NB4 (cell line): ENCODE measurements at regions not wholly inside any gene's neighbourhood (a gene's known extent, or its start where the extent isn't known, plus 50 kb on each side); places are given as distances from the start of the nearest gene placed in this dataset.

ENCODE experiments used
- MYC ChIP-seq: IDR thresholded peaks from 2 replicates; pipeline ENCODE4 v1.6.1; 2011; ENCODE audit warnings: low read depth, low read length
- POLR2A ChIP-seq: IDR thresholded peaks from 2 replicates; pipeline ENCODE4 v1.6.1; 2011; ENCODE audit warnings: mild to moderate bottlenecking; ENCODE audit not compliant: insufficient read length; ENCODE audit errors: extremely low read depth
- TF ChIP-seq, protein P1 (sequence below): IDR thresholded peaks from one replicate; pipeline ENCODE4 v1.5.1; 2012; ENCODE audit warnings: low read depth, low read length
- TF ChIP-seq, protein P2 (sequence below): IDR thresholded peaks from 2 replicates; pipeline ENCODE4 v1.6.1; 2011; ENCODE audit warnings: low read depth, low read length

DNA sequence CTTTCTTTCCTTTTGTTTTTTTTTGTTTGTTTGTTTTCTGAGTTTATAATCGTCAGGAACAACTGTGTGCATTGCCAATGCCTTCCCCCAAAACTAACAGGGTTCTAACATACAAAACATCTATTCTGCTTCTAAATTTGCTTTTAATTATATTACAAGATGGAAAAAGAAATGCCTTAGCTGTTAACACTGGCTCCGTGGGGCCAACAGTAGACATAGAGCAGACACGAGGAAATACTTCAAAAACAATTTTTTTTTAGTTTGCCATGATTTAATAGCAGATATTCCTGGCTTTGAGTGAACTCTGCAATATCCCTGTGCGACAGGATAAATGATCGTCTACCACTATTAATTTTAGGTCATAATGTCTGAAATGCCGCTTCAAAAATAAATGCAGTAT is 153.3 kb upstream of the HNRNPA3 start:
- TF ChIP-seq, protein P1, sequence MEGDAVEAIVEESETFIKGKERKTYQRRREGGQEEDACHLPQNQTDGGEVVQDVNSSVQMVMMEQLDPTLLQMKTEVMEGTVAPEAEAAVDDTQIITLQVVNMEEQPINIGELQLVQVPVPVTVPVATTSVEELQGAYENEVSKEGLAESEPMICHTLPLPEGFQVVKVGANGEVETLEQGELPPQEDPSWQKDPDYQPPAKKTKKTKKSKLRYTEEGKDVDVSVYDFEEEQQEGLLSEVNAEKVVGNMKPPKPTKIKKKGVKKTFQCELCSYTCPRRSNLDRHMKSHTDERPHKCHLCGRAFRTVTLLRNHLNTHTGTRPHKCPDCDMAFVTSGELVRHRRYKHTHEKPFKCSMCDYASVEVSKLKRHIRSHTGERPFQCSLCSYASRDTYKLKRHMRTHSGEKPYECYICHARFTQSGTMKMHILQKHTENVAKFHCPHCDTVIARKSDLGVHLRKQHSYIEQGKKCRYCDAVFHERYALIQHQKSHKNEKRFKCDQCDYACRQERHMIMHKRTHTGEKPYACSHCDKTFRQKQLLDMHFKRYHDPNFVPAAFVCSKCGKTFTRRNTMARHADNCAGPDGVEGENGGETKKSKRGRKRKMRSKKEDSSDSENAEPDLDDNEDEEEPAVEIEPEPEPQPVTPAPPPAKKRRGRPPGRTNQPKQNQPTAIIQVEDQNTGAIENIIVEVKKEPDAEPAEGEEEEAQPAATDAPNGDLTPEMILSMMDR, result no peak
- TF ChIP-seq, protein P2, sequence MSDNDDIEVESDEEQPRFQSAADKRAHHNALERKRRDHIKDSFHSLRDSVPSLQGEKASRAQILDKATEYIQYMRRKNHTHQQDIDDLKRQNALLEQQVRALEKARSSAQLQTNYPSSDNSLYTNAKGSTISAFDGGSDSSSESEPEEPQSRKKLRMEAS, result no peak
- no peak for TF ChIP-seq POLR2A
- TF ChIP-seq MYC, result no peak
